ENCODE measurements at regions not wholly inside any gene's neighbourhood (a gene's known extent, or its start where the extent isn't known, plus 50 kb on each side); places are given as distances from the start of the nearest gene placed in this dataset.

- H3K36me3 ChIP-seq (ENCODE audit: low read depth): no peaks in the 10 kb centered on the region
- no peaks in the 10 kb centered on the region for H3F3A ChIP-seq (ENCODE audit: insufficient read depth, low read depth)
- no peaks in the 10 kb centered on the region for H3K4me1 ChIP-seq (replicated peaks; ENCODE audit: insufficient read depth)
- H3K9me2 ChIP-seq (ENCODE audit: insufficient read depth): no peaks in the 10 kb centered on the region
- POLR2A ChIA-PET (ENCODE audit: unreplicated experiment): no interaction called here
- H2AFZ ChIP-seq: no peak overlapping the region
- no peak for DNase-seq
- intact Hi-C loops (cut with micrococcal nuclease; ENCODE audit: unreplicated experiment): no loop called here
- no peak overlapping the region for H3K27ac ChIP-seq
- H4K20me1 ChIP-seq (ENCODE audit: insufficient read depth): no peaks in the 10 kb centered on the region
- H3K4me3 ChIP-seq: no peak overlapping the region
- H3K79me2 ChIP-seq (ENCODE audit: low read depth): no peaks in the 10 kb centered on the region
- no peaks in the 10 kb centered on the region for H3K27me3 ChIP-seq (ENCODE audit: insufficient read depth, low read depth)
- CTCF ChIA-PET: no interaction called here
- no TSS peak for BruUV-seq (replicated peaks)
- H3K9me3 ChIP-seq (ENCODE audit: insufficient read depth, low read depth): no peaks in the 10 kb centered on the region
- H3K4me2 ChIP-seq: no peak overlapping the region
- no peak for TF ChIP-seq EZH2 (IDR thresholded peaks at IDR 0.05; ENCODE audit: low read depth)
Measured at GRCh38 chr10:107434201-107434600, 269.7 kb upstream of the SORCS1 start.

- no peaks in the 10 kb centered on the region for H3K9me3 ChIP-seq (ENCODE audit: insufficient read depth, low read depth)
- H3F3A ChIP-seq (ENCODE audit: insufficient read depth, low read depth): no peaks in the 10 kb centered on the region
- H3K36me3 ChIP-seq (ENCODE audit: low read depth): no peaks in the 10 kb centered on the region
- no TSS peak for BruUV-seq (replicated peaks)
- no peak overlapping the region for H2AFZ ChIP-seq
- no peak overlapping the region for H3K27ac ChIP-seq
- no peak for TF ChIP-seq CTCF (conservative IDR thresholded peaks at IDR 0.05)
- no peak for TF ChIP-seq EZH2 (IDR thresholded peaks at IDR 0.05; ENCODE audit: low read depth)
- DNase-seq: no peak
- intact Hi-C loops (cut with micrococcal nuclease; ENCODE audit: unreplicated experiment): no loop called here
- no peaks in the 10 kb centered on the region for H3K4me1 ChIP-seq (replicated peaks; ENCODE audit: insufficient read depth)
- no peak overlapping the region for H3K4me2 ChIP-seq
- no peaks in the 10 kb centered on the region for H4K20me1 ChIP-seq (ENCODE audit: insufficient read depth)
- ChIA-PET CTCF (no interaction called here), POLR2A (ENCODE audit: unreplicated experiment) (no interaction called here)
- no peak overlapping the region for H3K4me3 ChIP-seq
- H3K79me2 ChIP-seq (ENCODE audit: low read depth): no peaks in the 10 kb centered on the region
- no peaks in the 10 kb centered on the region for H3K27me3 ChIP-seq (ENCODE audit: insufficient read depth, low read depth)
- H3K9me2 ChIP-seq (ENCODE audit: insufficient read depth): no peaks in the 10 kb centered on the region
Measured at GRCh38 chr10:107433605-107434004, 269.1 kb upstream of the SORCS1 start.

GRCh38 chr10:107430446-107430845 lies 265.9 kb upstream of the SORCS1 start:
- no peaks in the 10 kb centered on the region for H3K9me3 ChIP-seq (ENCODE audit: insufficient read depth, low read depth)
- H3K4me3 ChIP-seq: no peak overlapping the region
- H3F3A ChIP-seq (ENCODE audit: insufficient read depth, low read depth): no peaks in the 10 kb centered on the region
- H3K79me2 ChIP-seq (ENCODE audit: low read depth): no peaks in the 10 kb centered on the region
- no peaks in the 10 kb centered on the region for H3K9me2 ChIP-seq (ENCODE audit: insufficient read depth)
- no peaks in the 10 kb centered on the region for H3K36me3 ChIP-seq (ENCODE audit: low read depth)
- ChIA-PET POLR2A (ENCODE audit: unreplicated experiment) (no interaction called here), CTCF (no interaction called here)
- intact Hi-C loops (cut with micrococcal nuclease; ENCODE audit: unreplicated experiment): no loop called here
- no peak overlapping the region for H3K27ac ChIP-seq
- no peak overlapping the region for H2AFZ ChIP-seq
- no peak overlapping the region for H3K4me2 ChIP-seq
- no peaks in the 10 kb centered on the region for H3K4me1 ChIP-seq (replicated peaks; ENCODE audit: insufficient read depth)
- no peaks in the 10 kb centered on the region for H4K20me1 ChIP-seq (ENCODE audit: insufficient read depth)
- TF ChIP-seq CTCF (conservative IDR thresholded peaks at IDR 0.05) (no peak), EZH2 (IDR thresholded peaks at IDR 0.05; ENCODE audit: low read depth) (no peak)
- no peaks in the 10 kb centered on the region for H3K27me3 ChIP-seq (ENCODE audit: insufficient read depth, low read depth)
- no TSS peak for BruUV-seq (replicated peaks)
- DNase-seq: no peak

- CTCF ChIA-PET: no interaction called here
- Histone ChIP-seq H4K20me1 (ENCODE audit: insufficient read depth) (no peaks in the 10 kb centered on the region), H3K4me1 (replicated peaks; ENCODE audit: insufficient read depth) (no peaks in the 10 kb centered on the region), H3K9me3 (ENCODE audit: insufficient read depth, low read depth) (no peaks in the 10 kb centered on the region), H3K4me2 (no peak overlapping the region), H2AFZ (no peak overlapping the region), H3K36me3 (ENCODE audit: low read depth) (no peaks in the 10 kb centered on the region), H3K9me2 (ENCODE audit: insufficient read depth) (no peaks in the 10 kb centered on the region), H3F3A (ENCODE audit: insufficient read depth, low read depth) (no peaks in the 10 kb centered on the region), H3K27ac (no peak overlapping the region), H3K4me3 (no peak overlapping the region), H3K79me2 (ENCODE audit: low read depth) (no peaks in the 10 kb centered on the region), H3K27me3 (ENCODE audit: insufficient read depth, low read depth) (no peaks in the 10 kb centered on the region)
- no TSS peak for BruUV-seq (replicated peaks)
- no peak for DNase-seq
- intact Hi-C loops (cut with micrococcal nuclease; ENCODE audit: unreplicated experiment): no loop called here
- POLR2A ChIA-PET (ENCODE audit: unreplicated experiment): no interaction called here
- no peak for TF ChIP-seq CTCF (conservative IDR thresholded peaks at IDR 0.05)
- TF ChIP-seq EZH2 (IDR thresholded peaks at IDR 0.05; ENCODE audit: low read depth): no peak
Measured at GRCh38 chr10:107427016-107427415, 262.5 kb upstream of the SORCS1 start.

Measured in PC-9 (cell line).